Endodermal cell (in vitro differentiated cells): ENCODE measurements at regions not wholly inside any gene's neighbourhood (a gene's known extent, or its start where the extent isn't known, plus 50 kb on each side); places are given as distances from the start of the nearest gene placed in this dataset.

ENCODE experiments used
- DNase-seq: peaks from one replicate; pipeline ENCODE4 v3.0.0-alpha.2; 2017
- H3K27ac ChIP-seq: 2 replicates; pipeline ENCODE4 v1.5.1; 2013; ENCODE audit warnings: mild to moderate bottlenecking, low read depth, low read length, moderate library complexity
- H3K27me3 ChIP-seq: 2 replicates; pipeline ENCODE4 v1.6.1; 2013; ENCODE audit warnings: mild to moderate bottlenecking, low read length, moderate library complexity; ENCODE audit not compliant: insufficient read depth, control insufficient read depth, poor library complexity, severe bottlenecking
- H3K36me3 ChIP-seq: 2 replicates; pipeline ENCODE4 v1.7.0; 2013; ENCODE audit warnings: mild to moderate bottlenecking, low read length, moderate library complexity; ENCODE audit not compliant: control insufficient read depth, insufficient read depth
- H3K4me1 ChIP-seq: one replicate; pipeline ENCODE4 v1.7.0; 2013; ENCODE audit warnings: low read length; ENCODE audit not compliant: control insufficient read depth, insufficient read depth
- H3K4me3 ChIP-seq: 2 replicates; pipeline ENCODE4 v1.5.1; 2013; ENCODE audit warnings: mild to moderate bottlenecking, low read length, moderate library complexity
- H3K9ac ChIP-seq: 2 replicates; pipeline ENCODE4 v1.6.1; 2013; ENCODE audit warnings: mild to moderate bottlenecking, low read length, moderate library complexity; ENCODE audit not compliant: poor library complexity, severe bottlenecking; ENCODE audit errors: extremely low read depth
- H3K9me3 ChIP-seq: 2 replicates; pipeline ENCODE4 v1.6.1; 2013; ENCODE audit warnings: mild to moderate bottlenecking, low read length, moderate library complexity; ENCODE audit not compliant: control insufficient read depth
- H3K27ac Mint-ChIP-seq: 2 replicates; pipeline ENCODE4 v1.8.0; 2020; ENCODE audit warnings: mixed read lengths
- H3K27me3 Mint-ChIP-seq: 2 replicates; pipeline ENCODE4 v1.8.0; 2021; ENCODE audit warnings: mild to moderate bottlenecking, mixed read lengths; ENCODE audit not compliant: insufficient read depth
- H3K36me3 Mint-ChIP-seq: 2 replicates; pipeline ENCODE4 v1.8.0; 2020; ENCODE audit warnings: low read depth, mixed read lengths
- H3K4me1 Mint-ChIP-seq: 2 replicates; pipeline ENCODE4 v1.8.0; 2020; ENCODE audit warnings: mixed read lengths
- H3K4me3 Mint-ChIP-seq: 2 replicates; pipeline ENCODE4 v1.8.0; 2020; ENCODE audit warnings: mild to moderate bottlenecking, moderate library complexity, mixed read lengths
- H3K9me3 Mint-ChIP-seq: 2 replicates; pipeline ENCODE4 v1.8.0; 2020; ENCODE audit warnings: mild to moderate bottlenecking, mixed read lengths
- WGBS, 2 experiments: methylation state at CpG; one replicate each; pipeline versions ENCODE4 v1.1.5 to v1.1.7; 2013; ENCODE audit warnings: missing lambda C conversion rate in 2 of 2, mixed read lengths in 1 of 2; ENCODE audit not compliant: insufficient coverage in 1 of 2, insufficient read length in 1 of 2; 5-methylcytosine and 5-hydroxymethylcytosine counted together
- TF ChIP-seq, protein P1 (sequence below): fragments of 200-600 bp; sonication (generic); conservative IDR thresholded peaks from 2 replicates; pipeline ENCODE4 v1.5.0; 2021; ENCODE audit warnings: antibody characterized with exemption, mild to moderate bottlenecking

- peaks cover 10% of the 10 kb centered on the region for H3K27me3 Mint-ChIP-seq
- no peaks in the 10 kb centered on the region for H3K36me3 Mint-ChIP-seq
- Histone ChIP-seq H3K27ac (no peak overlapping the region), H3K4me1 (no peaks in the 10 kb centered on the region), H3K4me3 (no peak overlapping the region), H3K27me3 (peaks cover 21% of the 10 kb centered on the region), H3K9ac (no peak overlapping the region), H3K36me3 (no peaks in the 10 kb centered on the region), H3K9me3 (no peaks in the 10 kb centered on the region)
- H3K27ac Mint-ChIP-seq = no peak overlapping the region
- no peak overlapping the region for H3K4me3 Mint-ChIP-seq
- H3K4me1 Mint-ChIP-seq = peaks cover 8% of the 10 kb centered on the region
- no peaks in the 10 kb centered on the region for H3K9me3 Mint-ChIP-seq
- WGBS, 2 experiments = 92% methylated on average over 9 to 10 of the region's 10 CpGs
- DNase-seq = no peak
- TF ChIP-seq, protein P1, sequence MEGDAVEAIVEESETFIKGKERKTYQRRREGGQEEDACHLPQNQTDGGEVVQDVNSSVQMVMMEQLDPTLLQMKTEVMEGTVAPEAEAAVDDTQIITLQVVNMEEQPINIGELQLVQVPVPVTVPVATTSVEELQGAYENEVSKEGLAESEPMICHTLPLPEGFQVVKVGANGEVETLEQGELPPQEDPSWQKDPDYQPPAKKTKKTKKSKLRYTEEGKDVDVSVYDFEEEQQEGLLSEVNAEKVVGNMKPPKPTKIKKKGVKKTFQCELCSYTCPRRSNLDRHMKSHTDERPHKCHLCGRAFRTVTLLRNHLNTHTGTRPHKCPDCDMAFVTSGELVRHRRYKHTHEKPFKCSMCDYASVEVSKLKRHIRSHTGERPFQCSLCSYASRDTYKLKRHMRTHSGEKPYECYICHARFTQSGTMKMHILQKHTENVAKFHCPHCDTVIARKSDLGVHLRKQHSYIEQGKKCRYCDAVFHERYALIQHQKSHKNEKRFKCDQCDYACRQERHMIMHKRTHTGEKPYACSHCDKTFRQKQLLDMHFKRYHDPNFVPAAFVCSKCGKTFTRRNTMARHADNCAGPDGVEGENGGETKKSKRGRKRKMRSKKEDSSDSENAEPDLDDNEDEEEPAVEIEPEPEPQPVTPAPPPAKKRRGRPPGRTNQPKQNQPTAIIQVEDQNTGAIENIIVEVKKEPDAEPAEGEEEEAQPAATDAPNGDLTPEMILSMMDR = no peak
Observed at GRCh38 chr4:53781629-53782457, 190.6 kb upstream of the LNX1 start.

DNA sequence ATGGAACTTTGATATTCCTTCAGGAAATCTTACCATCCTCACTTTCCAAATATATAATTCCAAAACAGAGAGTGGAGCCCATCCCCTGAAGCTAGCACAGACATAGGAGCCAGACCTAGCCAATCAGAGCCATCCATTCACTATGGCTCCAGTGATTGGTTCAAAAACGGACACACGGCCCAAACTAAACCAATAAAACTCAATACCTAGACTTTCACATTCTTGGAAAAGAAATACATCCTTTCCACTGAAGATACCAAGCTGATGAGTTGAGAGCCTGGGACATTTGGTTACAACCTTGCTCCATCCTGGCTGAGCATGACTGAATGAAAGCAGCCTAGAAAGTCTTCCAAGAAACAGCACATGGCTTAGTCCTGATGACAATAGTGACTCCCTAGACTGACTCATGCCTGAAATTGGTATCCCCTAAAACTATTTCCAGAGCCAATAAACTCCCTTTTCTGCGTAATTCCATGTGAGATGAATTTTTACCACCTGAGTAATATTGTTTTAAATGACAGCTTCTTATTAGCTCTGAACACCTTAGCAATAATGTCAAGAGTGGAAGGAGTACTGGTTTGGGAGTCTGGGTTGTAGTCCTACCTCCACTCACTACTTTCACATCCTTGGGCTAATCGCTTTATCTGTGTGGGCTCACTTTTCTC is 189.6 kb upstream of the LNX1 start:
- Mint-ChIP-seq H3K4me1 (peaks cover 8% of the 10 kb centered on the region), H3K9me3 (no peaks in the 10 kb centered on the region), H3K36me3 (no peaks in the 10 kb centered on the region), H3K27ac (no peak overlapping the region), H3K4me3 (no peak overlapping the region), H3K27me3 (peaks cover 10% of the 10 kb centered on the region)
- Histone ChIP-seq H3K4me1 (no peaks in the 10 kb centered on the region), H3K9ac (no peak overlapping the region), H3K27me3 (peaks cover 21% of the 10 kb centered on the region), H3K27ac (no peak overlapping the region), H3K9me3 (no peaks in the 10 kb centered on the region), H3K36me3 (no peaks in the 10 kb centered on the region), H3K4me3 (no peak overlapping the region)
- 94% methylated on average over 3 of the region's 4 CpGs; no CpG with 5 or more reads in 1 of the 2 experiments for WGBS, 2 experiments
- TF ChIP-seq, protein P1 = no peak
- no peak for DNase-seq

DNA sequence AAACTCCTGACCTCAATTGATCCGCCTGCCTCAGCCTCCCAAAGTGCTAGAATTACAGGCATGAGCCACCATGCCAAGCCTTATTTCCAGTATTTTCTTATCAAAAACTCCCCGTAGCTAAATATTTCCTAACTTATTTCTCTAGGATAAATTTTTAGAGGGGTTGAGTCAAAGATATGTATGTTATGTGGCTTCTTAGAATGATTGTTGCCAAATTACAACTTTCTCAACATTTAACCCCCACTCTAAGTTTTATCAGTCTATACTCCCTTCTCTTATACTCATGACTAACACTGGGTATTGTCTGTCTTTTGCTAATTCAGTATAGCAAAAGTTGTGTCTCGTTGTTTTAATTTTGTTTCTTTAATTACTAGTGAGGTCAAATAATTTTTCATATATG is 187.7 kb upstream of the LNX1 start:
- Mint-ChIP-seq H3K9me3 (no peaks in the 10 kb centered on the region), H3K27ac (no peak overlapping the region), H3K27me3 (peaks cover 10% of the 10 kb centered on the region), H3K4me1 (peaks cover 8% of the 10 kb centered on the region), H3K4me3 (no peak overlapping the region), H3K36me3 (no peaks in the 10 kb centered on the region)
- Histone ChIP-seq H3K27me3 (peaks cover 21% of the 10 kb centered on the region), H3K4me1 (no peaks in the 10 kb centered on the region), H3K27ac (no peak overlapping the region), H3K4me3 (no peak overlapping the region), H3K9ac (no peak overlapping the region), H3K36me3 (no peaks in the 10 kb centered on the region), H3K9me3 (no peaks in the 10 kb centered on the region)
- TF ChIP-seq, protein P1 = no peak
- no peak for DNase-seq
- WGBS, 2 experiments = 75 to 94% methylated on average over 1 to 2 of the region's 3 CpGs
